SK-N-SH treated with all-trans-retinoic acid at 6 μM for 48 hours (cell line): ENCODE measurements at regions not wholly inside any gene's neighbourhood (a gene's known extent, or its start where the extent isn't known, plus 50 kb on each side); places are given as distances from the start of the nearest gene placed in this dataset.

ENCODE experiments used
- ARNTL ChIP-seq: fragments of 450-650 bp; formaldehyde crosslinking; IDR thresholded peaks from 2 replicates; pipeline ENCODE4 v1.5.0; 2020; ENCODE audit warnings: low read depth, mild to moderate bottlenecking, moderate library complexity, borderline replicate concordance
- BACH2 ChIP-seq: fragments of 250-450 bp; sonication (Bioruptor Pico); IDR thresholded peaks from 2 replicates; pipeline ENCODE4 v1.9.0; 2021; ENCODE audit warnings: mild to moderate bottlenecking, borderline replicate concordance
- RARB ChIP-seq: fragments of 250-450 bp; sonication (Bioruptor Pico); IDR thresholded peaks from 2 replicates; pipeline ENCODE4 v1.8.0; 2021; ENCODE audit warnings: mild to moderate bottlenecking, moderate library complexity
- TCF4 ChIP-seq: fragments of 250-450 bp; sonication (Bioruptor Pico); IDR thresholded peaks from 2 replicates; pipeline ENCODE4 v1.8.0; 2021; ENCODE audit warnings: mild to moderate bottlenecking, moderate library complexity, borderline replicate concordance
- TSHZ2 ChIP-seq: fragments of 250-450 bp; sonication (Bioruptor Pico); IDR thresholded peaks from 2 replicates; pipeline ENCODE4 v1.5.0; 2020; ENCODE audit warnings: mild to moderate bottlenecking, moderate library complexity
- ZFP3 ChIP-seq: fragments of 250-450 bp; sonication (Bioruptor Pico); IDR thresholded peaks from 2 replicates; pipeline ENCODE4 v1.5.0; 2020; ENCODE audit warnings: mild to moderate bottlenecking, moderate library complexity
- ZFP30 ChIP-seq: fragments of 450-650 bp; formaldehyde crosslinking; IDR thresholded peaks from 2 replicates; pipeline ENCODE4 v1.5.0; 2022; ENCODE audit warnings: mild to moderate bottlenecking, moderate library complexity
- TF ChIP-seq, protein P1 (sequence below): fragments of 250-450 bp; sonication (Bioruptor Pico); IDR thresholded peaks from 2 replicates; pipeline ENCODE4 v1.5.1; 2020; ENCODE audit warnings: low read depth, mild to moderate bottlenecking, moderate library complexity

DNA sequence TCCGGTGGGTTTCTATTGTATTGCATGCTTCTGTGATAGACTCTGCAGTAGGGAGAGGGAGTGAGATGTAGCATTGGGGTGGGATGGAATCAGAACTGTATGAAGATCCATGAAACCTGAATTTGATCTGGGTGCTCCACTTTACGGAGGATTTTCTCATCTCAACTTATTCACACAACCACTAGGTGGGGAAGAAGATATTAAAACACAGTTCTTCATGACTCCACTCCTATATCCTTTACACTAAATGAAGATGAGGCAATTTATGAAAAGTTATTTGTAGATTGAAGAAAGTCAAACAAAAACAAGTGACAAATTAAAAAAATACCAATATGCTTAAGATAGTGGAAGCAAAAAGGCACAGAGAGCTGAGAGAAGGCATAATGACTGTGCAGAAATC, 92.6 kb upstream of the PDGFD start:
- TF ChIP-seq TSHZ2 (CRISPR knock-in tag) (no peak), TCF4 (no peak), RARB (CRISPR knock-in tag) (no peak), ZFP3 (no peak), ARNTL (CRISPR knock-in tag) (no peak), ZFP30 (CRISPR knock-in tag) (no peak), BACH2 (no peak)
- TF ChIP-seq, protein P1, sequence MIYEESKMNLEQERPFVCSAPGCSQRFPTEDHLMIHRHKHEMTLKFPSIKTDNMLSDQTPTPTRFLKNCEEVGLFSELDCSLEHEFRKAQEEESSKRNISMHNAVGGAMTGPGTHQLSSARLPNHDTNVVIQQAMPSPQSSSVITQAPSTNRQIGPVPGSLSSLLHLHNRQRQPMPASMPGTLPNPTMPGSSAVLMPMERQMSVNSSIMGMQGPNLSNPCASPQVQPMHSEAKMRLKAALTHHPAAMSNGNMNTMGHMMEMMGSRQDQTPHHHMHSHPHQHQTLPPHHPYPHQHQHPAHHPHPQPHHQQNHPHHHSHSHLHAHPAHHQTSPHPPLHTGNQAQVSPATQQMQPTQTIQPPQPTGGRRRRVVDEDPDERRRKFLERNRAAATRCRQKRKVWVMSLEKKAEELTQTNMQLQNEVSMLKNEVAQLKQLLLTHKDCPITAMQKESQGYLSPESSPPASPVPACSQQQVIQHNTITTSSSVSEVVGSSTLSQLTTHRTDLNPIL (CRISPR knock-in tag), result no peak
